Retinal pigment epithelial cell (primary cell): ENCODE measurements at regions not wholly inside any gene's neighbourhood (a gene's known extent, or its start where the extent isn't known, plus 50 kb on each side); places are given as distances from the start of the nearest gene placed in this dataset.

Experiments used
- DNase-seq: peaks from one replicate; pipeline ENCODE4 v3.0.0-alpha.2; 2010; ENCODE audit warnings: low read depth
- H3K4me3 ChIP-seq: 2 replicates; pipeline ENCODE4 v1.5.1; 2011; ENCODE audit warnings: mild to moderate bottlenecking, low read length, control low read depth, moderate library complexity
- TF ChIP-seq, protein P1 (sequence below): conservative IDR thresholded peaks from 2 replicates; pipeline ENCODE4 v1.5.1; 2011; ENCODE audit warnings: low read depth, low read length, control low read depth, inconsistent platforms

DNA sequence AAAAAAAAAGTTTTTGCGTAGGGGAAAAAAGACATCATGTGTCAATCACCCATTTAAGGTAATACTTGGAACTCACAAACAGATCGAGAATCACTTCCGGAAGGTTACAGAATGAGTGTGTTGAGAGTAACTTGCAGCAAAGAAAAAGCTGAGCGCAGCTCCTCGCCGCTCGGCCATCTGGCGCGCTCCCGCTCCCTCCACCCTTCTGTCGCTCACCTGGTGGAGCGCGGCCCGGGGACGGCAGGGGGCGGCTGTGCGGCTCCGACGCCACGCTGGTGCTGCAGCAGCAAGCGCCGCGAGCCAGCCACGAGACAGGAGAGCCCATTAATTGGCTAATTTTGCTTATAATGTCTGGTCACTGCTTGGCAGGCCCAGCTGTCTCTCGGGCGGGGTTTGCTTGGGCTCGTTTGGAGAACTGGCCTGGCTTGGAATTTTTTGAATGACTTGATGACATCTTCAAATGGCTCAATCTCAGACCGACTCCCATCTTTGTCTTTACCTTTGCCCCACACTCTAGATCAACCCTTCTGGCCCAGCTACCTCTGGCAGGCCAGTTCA is 601.8 kb downstream of the CCDC171 start:
- no peak for DNase-seq
- TF ChIP-seq, protein P1, sequence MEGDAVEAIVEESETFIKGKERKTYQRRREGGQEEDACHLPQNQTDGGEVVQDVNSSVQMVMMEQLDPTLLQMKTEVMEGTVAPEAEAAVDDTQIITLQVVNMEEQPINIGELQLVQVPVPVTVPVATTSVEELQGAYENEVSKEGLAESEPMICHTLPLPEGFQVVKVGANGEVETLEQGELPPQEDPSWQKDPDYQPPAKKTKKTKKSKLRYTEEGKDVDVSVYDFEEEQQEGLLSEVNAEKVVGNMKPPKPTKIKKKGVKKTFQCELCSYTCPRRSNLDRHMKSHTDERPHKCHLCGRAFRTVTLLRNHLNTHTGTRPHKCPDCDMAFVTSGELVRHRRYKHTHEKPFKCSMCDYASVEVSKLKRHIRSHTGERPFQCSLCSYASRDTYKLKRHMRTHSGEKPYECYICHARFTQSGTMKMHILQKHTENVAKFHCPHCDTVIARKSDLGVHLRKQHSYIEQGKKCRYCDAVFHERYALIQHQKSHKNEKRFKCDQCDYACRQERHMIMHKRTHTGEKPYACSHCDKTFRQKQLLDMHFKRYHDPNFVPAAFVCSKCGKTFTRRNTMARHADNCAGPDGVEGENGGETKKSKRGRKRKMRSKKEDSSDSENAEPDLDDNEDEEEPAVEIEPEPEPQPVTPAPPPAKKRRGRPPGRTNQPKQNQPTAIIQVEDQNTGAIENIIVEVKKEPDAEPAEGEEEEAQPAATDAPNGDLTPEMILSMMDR: peak; percentile 64
- H3K4me3 ChIP-seq: peak overlapping the region; percentile 33

DNA sequence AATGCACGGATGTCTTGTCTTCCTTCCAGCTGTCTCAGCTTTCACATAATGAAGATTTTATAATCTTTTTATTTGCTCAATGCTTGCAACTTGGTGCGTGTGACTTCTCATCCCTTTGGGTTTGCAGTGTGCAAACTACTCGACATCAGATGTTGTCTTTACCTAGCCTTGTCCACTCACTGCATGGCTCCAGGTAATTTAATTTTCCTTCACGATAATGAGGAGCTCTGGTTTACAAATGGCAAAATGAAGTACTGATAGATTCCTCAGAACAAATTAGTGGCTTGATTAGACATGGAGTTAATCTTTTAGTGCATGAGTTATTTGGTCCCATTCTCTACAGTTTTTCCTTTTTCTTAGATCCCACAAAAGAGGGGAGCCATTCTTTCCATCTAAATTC is 603.0 kb downstream of the CCDC171 start:
- TF ChIP-seq, protein P1: no peak
- DNase-seq: no peak
- no peak overlapping the region for H3K4me3 ChIP-seq

DNA sequence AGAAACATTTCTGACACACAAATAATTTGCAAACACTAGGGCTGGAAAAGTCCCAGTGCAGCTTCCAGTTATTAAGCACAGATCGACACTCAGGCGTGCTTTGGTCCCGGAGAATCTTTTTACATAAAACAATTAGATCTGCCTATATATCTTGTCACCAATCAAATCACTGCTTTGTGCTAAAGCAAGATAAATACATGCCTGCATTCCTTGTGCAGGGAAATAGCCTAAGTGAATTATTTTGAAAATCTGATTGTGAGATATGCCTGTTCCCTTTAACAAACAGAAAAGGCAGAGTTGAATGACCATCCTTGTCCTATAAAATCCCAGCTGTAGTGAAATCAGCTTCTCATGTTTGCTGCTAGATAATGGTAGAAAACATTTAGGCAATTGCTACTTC is 604.4 kb downstream of the CCDC171 start:
- TF ChIP-seq, protein P1: no peak
- DNase-seq: no peak
- H3K4me3 ChIP-seq: no peak overlapping the region

DNA sequence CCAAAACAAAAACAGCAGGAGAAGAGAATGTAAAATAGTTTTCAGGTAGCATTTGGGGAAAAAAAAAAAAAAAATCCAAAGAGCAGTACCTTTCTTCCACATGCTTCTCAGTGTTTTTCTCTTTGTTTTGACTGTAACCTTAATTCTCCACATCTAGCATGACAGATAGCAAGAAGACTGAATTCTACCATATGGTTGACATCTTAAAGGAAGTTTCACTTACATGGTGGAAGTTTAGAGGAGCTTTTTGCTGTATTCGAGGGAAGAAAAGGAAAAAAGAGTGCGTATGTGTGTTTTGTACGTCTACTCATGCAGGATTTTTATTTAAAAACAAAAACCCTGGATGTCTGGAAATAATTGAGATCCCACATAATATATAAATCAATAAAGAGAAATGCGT is 604.8 kb downstream of the CCDC171 start:
- DNase-seq: no peak
- TF ChIP-seq, protein P1: no peak
- no peak overlapping the region for H3K4me3 ChIP-seq

DNA sequence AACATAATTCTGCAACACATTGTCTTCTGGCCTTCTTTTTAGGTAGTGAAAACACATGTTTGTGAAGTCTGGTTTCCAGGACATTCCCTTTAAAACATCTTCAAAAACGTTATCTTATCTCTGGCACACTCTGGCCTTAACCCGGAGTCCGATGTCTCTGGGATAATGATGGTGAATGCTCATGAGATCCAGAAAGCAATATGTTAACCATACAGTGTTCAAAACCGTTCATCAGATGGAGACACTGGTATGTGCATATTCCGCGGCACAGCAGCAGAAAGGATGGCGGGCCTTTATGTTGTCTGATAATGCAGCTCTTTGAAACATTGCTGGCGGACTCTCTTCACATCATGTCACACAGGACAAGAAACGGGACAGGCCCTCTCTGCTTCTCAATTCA is 605.2 kb downstream of the CCDC171 start:
- no peak for DNase-seq
- TF ChIP-seq, protein P1: no peak
- H3K4me3 ChIP-seq: no peak overlapping the region

DNA sequence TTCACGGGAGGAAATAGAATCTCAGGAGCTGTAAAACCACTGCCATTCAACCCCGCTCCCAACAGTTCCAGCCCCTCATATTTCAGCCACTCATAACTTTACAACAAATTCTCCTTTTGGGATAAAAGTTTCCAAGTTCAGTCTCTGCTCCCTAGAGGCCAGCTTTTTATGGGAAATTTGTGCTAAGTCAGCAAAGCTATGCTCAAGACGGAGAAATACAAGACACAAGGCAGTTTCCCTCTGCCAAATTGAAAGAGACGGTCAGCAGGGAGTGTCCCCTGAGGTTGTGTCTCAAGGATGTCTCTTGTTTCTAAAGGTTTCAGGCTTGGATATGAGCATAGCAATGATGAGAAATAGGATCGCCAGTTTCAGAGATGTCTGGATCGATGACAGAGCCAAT is 608.6 kb downstream of the CCDC171 start:
- no peak for DNase-seq
- H3K4me3 ChIP-seq: no peak overlapping the region
- TF ChIP-seq, protein P1: no peak

DNA sequence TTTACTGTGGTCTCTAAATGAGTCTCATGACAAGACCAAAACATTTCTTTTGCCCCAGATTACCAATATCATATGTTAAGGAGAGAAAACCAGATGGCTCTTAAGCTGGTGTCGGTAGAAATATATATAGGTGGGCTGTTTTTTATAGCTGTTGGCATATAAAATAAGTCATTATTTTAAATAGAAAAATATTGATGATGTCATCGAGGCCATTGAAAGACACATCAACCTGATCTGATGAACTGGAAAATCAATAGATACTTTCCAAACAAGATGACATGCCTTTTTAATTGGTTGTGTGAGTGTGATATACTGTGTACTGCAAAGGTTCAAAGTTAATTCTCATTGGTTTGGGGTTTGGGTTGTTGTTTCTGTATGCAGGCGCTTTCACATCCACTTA is 617.3 kb downstream of the CCDC171 start:
- DNase-seq: no peak
- TF ChIP-seq, protein P1: no peak
- H3K4me3 ChIP-seq: no peak overlapping the region
